Tibial nerve (tissue), 4 donors: ENCODE measurements at regions not wholly inside any gene's neighbourhood (a gene's known extent, or its start where the extent isn't known, plus 50 kb on each side); places are given as distances from the start of the nearest gene placed in this dataset.

Source experiments
- EP300 ChIP-seq, 2 donors: sonication (generic); formaldehyde crosslinking; IDR thresholded peaks; one replicate each; pipeline ENCODE4 v1.6.1; 2017; ENCODE audit warnings: antibody characterized with exemption in 2 of 2, mild to moderate bottlenecking in 1 of 2
- POLR2A ChIP-seq, 2 donors: fragments of 450-650 bp; IDR thresholded peaks; one replicate each; pipeline ENCODE4 v1.6.1; 2017; ENCODE audit warnings: antibody characterized with exemption in 2 of 2, mild to moderate bottlenecking in 2 of 2, moderate library complexity in 2 of 2
- TF ChIP-seq, protein P1 (sequence below), 5 experiments: fragments of 200-600 bp in 3 of 5; fragments of 450-650 bp in 2 of 5; sonication (generic) in 3 of 5; IDR thresholded peaks; one replicate each; pipeline ENCODE4 v1.5.1; 2016 to 2019; ENCODE audit warnings: antibody characterized with exemption in 5 of 5, mild to moderate bottlenecking in 3 of 5, moderate library complexity in 2 of 5

DNA sequence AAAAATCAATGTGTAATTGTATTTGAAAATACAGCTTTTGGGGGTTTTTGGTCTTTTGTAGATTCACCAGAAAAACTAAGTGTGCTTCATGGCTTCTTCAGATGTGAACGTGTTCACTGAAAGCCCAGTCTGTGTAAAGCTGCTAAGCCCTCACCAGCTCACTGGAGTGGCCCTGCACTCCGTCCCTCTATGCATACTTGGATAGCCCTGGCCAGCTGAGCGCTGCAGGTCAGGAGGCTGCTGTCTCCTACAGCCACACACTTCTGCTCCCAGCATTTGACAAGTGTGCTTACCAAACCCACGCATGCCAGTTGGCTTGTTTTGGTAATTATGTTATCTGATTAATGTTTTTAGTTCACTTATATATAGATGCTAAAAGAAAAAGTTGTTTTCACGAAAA lies 163.5 kb downstream of the TLR5 start:
- TF ChIP-seq, protein P1, sequence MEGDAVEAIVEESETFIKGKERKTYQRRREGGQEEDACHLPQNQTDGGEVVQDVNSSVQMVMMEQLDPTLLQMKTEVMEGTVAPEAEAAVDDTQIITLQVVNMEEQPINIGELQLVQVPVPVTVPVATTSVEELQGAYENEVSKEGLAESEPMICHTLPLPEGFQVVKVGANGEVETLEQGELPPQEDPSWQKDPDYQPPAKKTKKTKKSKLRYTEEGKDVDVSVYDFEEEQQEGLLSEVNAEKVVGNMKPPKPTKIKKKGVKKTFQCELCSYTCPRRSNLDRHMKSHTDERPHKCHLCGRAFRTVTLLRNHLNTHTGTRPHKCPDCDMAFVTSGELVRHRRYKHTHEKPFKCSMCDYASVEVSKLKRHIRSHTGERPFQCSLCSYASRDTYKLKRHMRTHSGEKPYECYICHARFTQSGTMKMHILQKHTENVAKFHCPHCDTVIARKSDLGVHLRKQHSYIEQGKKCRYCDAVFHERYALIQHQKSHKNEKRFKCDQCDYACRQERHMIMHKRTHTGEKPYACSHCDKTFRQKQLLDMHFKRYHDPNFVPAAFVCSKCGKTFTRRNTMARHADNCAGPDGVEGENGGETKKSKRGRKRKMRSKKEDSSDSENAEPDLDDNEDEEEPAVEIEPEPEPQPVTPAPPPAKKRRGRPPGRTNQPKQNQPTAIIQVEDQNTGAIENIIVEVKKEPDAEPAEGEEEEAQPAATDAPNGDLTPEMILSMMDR (IDR thresholded peaks at IDR 0.05): no peak
- TF ChIP-seq POLR2A (IDR thresholded peaks at IDR 0.05) (no peak), EP300 (IDR thresholded peaks at IDR 0.05) (no peak)
